ENCODE measurements at regions not wholly inside any gene's neighbourhood (a gene's known extent, or its start where the extent isn't known, plus 50 kb on each side); places are given as distances from the start of the nearest gene placed in this dataset.

DNA sequence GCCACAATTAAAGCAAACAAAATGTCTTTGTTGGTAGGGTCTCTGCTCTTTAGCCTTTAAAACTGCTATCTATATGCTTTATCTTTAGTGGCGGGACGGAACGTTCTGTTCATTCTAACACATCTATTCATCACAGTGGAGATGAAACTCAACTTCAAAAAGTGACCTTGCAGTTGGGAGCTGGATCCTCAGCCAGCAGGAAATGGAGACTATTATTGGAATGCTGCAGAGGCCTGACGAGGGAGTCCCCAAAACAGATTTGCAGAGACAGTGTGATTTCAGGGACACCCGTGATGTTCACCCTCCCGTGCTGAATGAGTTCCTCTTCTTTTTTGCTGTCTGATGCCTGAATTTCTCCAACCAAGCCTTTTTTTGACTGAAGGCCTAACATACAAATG, 306.0 kb upstream of the SHH start:
- no peaks in the 10 kb centered on the region for H3K4me1 ChIP-seq
- no peak overlapping the region for H3K4me3 ChIP-seq
- DNase-seq (ENCODE audit: low spot score in 2 of 2), result no peak
- no peaks in the 10 kb centered on the region for H3K36me3 ChIP-seq
- H3K27ac ChIP-seq, result no peak overlapping the region
- H3K27me3 ChIP-seq, result no peaks in the 10 kb centered on the region
- H3K9me3 ChIP-seq, result no peaks in the 10 kb centered on the region
- no peak for TF ChIP-seq CTCF (IDR thresholded peaks at IDR 0.05)
- intact Hi-C loops (cut with DNase I), result no loop called here

DNA sequence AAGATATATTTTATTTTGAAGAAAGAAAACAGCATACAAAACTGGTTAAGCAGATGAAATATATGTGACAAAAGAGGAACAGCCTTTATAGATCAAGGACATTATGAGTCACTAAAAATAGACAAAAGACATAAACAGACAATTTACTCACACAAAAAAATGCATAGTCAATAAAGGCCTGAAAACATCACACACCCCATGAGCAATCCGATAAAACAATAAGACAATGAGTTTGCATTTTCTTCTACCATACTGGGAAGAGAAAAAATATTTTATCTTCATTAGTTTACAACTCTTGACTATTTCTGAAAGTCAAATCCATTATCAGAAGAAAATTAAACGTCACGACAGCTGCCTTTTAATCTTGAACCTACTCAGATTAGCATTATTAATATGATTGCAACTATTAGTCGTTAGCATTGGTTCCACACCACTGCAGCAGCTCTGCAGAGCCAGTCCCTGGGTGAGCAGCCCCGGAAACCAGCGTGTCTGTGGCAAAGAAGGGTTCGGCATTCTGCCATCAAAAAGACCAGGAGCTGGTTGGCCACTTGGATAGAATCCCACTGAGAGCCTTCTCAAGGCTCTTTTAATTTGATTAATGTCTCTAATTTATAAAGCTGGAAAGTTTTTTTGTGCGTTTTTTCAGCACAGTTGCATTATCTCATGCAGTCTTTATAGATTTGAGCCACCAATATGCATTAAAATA, 305.4 kb upstream of the SHH start:
- DNase-seq (ENCODE audit: low spot score in 2 of 2), result no peak
- no peaks in the 10 kb centered on the region for H3K27me3 ChIP-seq
- intact Hi-C loops (cut with DNase I), result no loop called here

GRCh38 chr7:156116514-156117215, 304.4 kb upstream of the SHH start:
- Histone ChIP-seq H3K27me3 (no peaks in the 10 kb centered on the region), H3K36me3 (no peaks in the 10 kb centered on the region), H3K9me3 (no peaks in the 10 kb centered on the region), H3K27ac (no peak overlapping the region), H3K4me3 (no peak overlapping the region), H3K4me1 (no peaks in the 10 kb centered on the region)
- DNase-seq (ENCODE audit: low spot score in 2 of 2), result no peak
- intact Hi-C loops (cut with DNase I), result no loop called here
- no peak for TF ChIP-seq CTCF (IDR thresholded peaks at IDR 0.05)

More for the DNA sequence above, 305.4 kb upstream of the SHH start:
- TF ChIP-seq CTCF (IDR thresholded peaks at IDR 0.05), result no peak
- H3K36me3 ChIP-seq, result no peaks in the 10 kb centered on the region
- H3K4me1 ChIP-seq, result no peaks in the 10 kb centered on the region
- no peak overlapping the region for H3K27ac ChIP-seq
- H3K4me3 ChIP-seq, result no peak overlapping the region
- H3K9me3 ChIP-seq, result no peaks in the 10 kb centered on the region

DNA sequence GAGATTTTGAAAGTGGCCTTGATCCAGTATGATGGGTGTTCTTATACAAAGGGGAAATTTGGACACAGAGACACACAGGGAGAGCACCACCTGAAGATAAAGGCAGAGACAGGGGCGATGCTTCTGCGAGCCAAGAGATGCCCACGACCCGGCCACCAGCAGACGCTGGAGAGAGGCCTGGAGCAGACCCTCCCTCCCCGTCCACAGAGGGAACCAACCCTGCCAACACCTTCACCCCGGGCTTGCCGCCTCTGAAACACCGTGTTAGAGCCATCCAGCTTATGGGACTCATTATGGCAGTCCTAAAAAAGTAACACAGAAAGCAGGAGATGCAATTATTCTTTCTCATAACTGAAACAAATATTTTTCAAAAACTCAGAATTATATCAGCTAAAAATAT, 303.3 kb upstream of the SHH start:
- H3K4me3 ChIP-seq, result no peak overlapping the region
- H3K4me1 ChIP-seq, result no peaks in the 10 kb centered on the region
- no peak for DNase-seq (ENCODE audit: low spot score in 2 of 2)
- no peaks in the 10 kb centered on the region for H3K9me3 ChIP-seq
- H3K36me3 ChIP-seq, result no peaks in the 10 kb centered on the region
- intact Hi-C loops (cut with DNase I), result no loop called here
- H3K27ac ChIP-seq, result no peak overlapping the region
- TF ChIP-seq CTCF (IDR thresholded peaks at IDR 0.05), result no peak
- H3K27me3 ChIP-seq, result no peaks in the 10 kb centered on the region

DNA sequence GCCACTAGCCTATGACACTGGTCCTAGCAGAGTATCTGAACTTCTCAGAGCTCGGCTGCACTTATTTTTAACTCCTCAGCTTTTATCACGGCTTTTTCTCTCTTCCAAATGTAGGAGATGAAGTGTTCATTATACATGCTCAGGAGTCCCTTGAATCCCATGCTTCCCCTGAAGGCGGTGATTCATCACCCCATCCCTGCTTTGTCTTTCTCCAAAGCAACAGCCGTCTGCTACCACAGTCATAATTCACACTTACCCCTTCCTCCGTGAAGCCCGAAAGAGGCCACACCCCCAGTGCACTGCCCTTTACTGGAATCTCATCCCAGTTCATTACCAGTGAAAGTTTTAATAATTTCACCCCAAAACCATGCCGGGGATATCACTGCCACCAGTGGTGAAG, 301.5 kb upstream of the SHH start:
- Histone ChIP-seq H3K36me3 (no peaks in the 10 kb centered on the region), H3K27me3 (no peaks in the 10 kb centered on the region), H3K4me3 (no peak overlapping the region), H3K27ac (no peak overlapping the region), H3K4me1 (no peaks in the 10 kb centered on the region), H3K9me3 (no peaks in the 10 kb centered on the region)
- no peak for TF ChIP-seq CTCF (IDR thresholded peaks at IDR 0.05)
- DNase-seq (ENCODE audit: low spot score in 2 of 2), result no peak
- intact Hi-C loops (cut with DNase I), result no loop called here
